Stimulated activated memory B cell treated with anti-CD40 and anti-IgM and Interleukin-4, amounts not matched to agents 10 μg/mL and 1 μg/mL and 100 μg/mL, for 72 hours (primary cell): ENCODE measurements at regions not wholly inside any gene's neighbourhood (a gene's known extent, or its start where the extent isn't known, plus 50 kb on each side); places are given as distances from the start of the nearest gene placed in this dataset.
"Not testable (repeated sequence)": the region's sequence is repeated elsewhere in the genome, so short reads cannot be mapped to it uniquely, and the experiment has no call there.

Experiments
- ATAC-seq: fragments of 150-1000 bp; cut with Tn5 transposase; 2 replicates; pipeline ENCODE4 v1.10.0; 2021
- H3K27ac Mint-ChIP-seq: one replicate; pipeline ENCODE4 v1.8.0; 2022; ENCODE audit warnings: mild to moderate bottlenecking, mixed read lengths
- H3K27me3 Mint-ChIP-seq: one replicate; pipeline ENCODE4 v1.8.0; 2022; ENCODE audit warnings: mixed read lengths
- H3K36me3 Mint-ChIP-seq: one replicate; pipeline ENCODE4 v1.8.0; 2022; ENCODE audit warnings: mixed read lengths
- H3K4me1 Mint-ChIP-seq: one replicate; pipeline ENCODE4 v1.8.0; 2022; ENCODE audit warnings: mixed read lengths
- H3K4me3 Mint-ChIP-seq: one replicate; pipeline ENCODE4 v1.8.0; 2022; ENCODE audit warnings: mild to moderate bottlenecking, moderate library complexity, mixed read lengths
- H3K9me3 Mint-ChIP-seq: one replicate; pipeline ENCODE4 v1.8.0; 2022; ENCODE audit warnings: mixed read lengths

GRCh38 chr22:48911647-48912046, 916.0 kb downstream of the BRD1 start:
- ATAC-seq, H3K4me3 Mint-ChIP-seq, H3K9me3 Mint-ChIP-seq, H3K4me1 Mint-ChIP-seq, H3K36me3 Mint-ChIP-seq, H3K27ac Mint-ChIP-seq: not testable (repeated sequence)
- H3K27me3 Mint-ChIP-seq, result peaks cover 14% of the 10 kb centered on the region

DNA sequence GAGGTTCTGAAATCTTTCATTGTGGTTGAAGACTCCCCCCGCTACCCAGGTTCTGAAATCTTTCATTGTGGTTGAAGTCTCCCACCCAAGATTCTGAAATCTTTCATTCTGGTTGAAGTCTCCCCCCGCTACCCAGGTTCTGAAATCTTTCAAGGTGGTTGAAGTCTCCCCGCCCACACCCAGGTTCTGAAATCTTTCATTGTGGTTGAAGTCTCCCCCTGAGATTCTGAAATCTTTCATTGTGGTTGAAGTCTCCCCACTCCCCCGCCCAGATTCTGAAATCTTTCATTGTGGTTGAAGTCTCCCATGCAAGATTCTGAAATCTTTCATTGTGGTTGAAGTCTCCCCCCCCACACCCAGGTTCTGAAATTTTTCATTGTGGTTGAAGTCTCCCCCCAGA, 916.6 kb downstream of the BRD1 start:
- not testable (repeated sequence) for ATAC-seq, H3K4me1 Mint-ChIP-seq, H3K27ac Mint-ChIP-seq, H3K9me3 Mint-ChIP-seq, H3K36me3 Mint-ChIP-seq, H3K4me3 Mint-ChIP-seq
- peaks cover 14% of the 10 kb centered on the region for H3K27me3 Mint-ChIP-seq

DNA sequence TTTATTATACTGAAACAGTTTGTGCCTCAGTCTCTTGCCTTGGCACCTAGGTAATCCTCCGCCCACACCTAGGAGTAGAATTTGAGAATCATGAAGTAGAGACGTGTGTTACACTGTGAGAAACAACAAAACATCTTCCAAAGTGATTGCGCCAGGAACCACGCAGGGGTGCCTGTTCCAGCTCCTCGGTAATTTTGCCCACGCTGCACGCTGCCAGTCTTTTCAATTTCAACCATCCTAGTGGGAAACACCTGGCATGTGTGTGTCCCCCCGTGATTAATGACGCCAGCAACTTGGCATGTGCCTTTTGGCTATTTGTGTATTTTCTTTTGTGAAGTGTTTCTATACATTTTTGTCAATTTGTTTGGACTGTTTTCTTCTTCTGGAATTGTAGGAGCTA, 919.1 kb downstream of the BRD1 start:
- Mint-ChIP-seq H3K27ac (no peak overlapping the region), H3K4me3 (no peak overlapping the region), H3K36me3 (no peaks in the 10 kb centered on the region), H3K4me1 (no peaks in the 10 kb centered on the region), H3K9me3 (peaks cover 5% of the 10 kb centered on the region), H3K27me3 (no peaks in the 10 kb centered on the region)
- ATAC-seq, result no peak

DNA sequence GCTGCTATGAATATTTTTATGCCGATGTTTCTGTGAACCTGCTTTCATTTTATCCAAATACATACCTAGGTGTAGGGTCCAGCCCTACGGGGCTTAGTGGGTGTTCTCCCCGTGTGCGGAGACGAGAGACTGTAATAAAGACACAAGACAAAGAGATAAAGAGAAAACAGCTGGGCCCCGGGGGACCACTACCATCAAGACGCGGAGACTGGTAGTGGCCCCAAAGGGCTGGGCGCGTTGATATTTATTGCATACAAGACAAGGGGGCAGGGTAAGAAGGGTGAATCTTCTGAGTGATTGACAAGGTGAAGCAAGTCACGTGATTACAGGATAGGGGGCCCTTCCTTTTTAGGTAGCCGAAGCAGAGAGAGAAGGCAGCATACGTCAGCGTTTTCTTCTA, 920.1 kb downstream of the BRD1 start:
- Mint-ChIP-seq H3K4me1 (no peaks in the 10 kb centered on the region), H3K4me3 (no peak overlapping the region), H3K9me3 (peaks cover 2% of the 10 kb centered on the region), H3K27ac (no peak overlapping the region), H3K27me3 (no peaks in the 10 kb centered on the region), H3K36me3 (no peaks in the 10 kb centered on the region)
- no peak for ATAC-seq

DNA sequence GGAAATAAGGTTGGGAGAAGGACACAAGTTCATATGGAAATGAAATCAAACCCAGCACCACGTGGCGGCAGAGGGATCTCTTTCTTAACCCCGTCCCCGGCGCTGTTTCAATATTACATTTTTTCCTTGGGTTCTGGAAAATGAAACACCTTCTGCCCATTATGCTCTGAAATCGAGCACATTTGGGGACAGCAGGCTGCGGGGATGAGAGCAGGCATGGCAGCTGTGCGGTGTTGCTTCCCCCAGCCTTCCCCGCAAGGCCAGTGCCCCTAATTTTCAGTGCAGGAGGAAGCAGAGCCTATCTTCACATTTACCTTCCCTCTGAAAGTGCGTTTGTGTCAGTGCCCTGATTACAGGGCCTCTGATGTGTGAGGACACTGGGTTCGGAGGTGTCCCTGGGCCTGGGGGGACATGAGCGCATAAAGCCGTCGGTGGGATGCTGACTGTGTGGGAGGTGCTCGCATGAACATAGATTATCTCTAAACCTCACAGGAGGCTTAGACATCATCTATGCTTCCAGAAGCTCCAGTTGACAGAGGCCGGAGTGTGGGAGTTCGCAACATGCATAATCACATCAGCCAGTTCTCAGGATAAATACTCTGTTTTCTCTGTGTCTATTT, 921.3 kb downstream of the BRD1 start:
- no peaks in the 10 kb centered on the region for H3K4me1 Mint-ChIP-seq
- no peaks in the 10 kb centered on the region for H3K36me3 Mint-ChIP-seq
- H3K27ac Mint-ChIP-seq, result no peak overlapping the region
- no peak for ATAC-seq
- H3K9me3 Mint-ChIP-seq, result peaks cover 2% of the 10 kb centered on the region
- H3K27me3 Mint-ChIP-seq, result no peaks in the 10 kb centered on the region
- no peak overlapping the region for H3K4me3 Mint-ChIP-seq

DNA sequence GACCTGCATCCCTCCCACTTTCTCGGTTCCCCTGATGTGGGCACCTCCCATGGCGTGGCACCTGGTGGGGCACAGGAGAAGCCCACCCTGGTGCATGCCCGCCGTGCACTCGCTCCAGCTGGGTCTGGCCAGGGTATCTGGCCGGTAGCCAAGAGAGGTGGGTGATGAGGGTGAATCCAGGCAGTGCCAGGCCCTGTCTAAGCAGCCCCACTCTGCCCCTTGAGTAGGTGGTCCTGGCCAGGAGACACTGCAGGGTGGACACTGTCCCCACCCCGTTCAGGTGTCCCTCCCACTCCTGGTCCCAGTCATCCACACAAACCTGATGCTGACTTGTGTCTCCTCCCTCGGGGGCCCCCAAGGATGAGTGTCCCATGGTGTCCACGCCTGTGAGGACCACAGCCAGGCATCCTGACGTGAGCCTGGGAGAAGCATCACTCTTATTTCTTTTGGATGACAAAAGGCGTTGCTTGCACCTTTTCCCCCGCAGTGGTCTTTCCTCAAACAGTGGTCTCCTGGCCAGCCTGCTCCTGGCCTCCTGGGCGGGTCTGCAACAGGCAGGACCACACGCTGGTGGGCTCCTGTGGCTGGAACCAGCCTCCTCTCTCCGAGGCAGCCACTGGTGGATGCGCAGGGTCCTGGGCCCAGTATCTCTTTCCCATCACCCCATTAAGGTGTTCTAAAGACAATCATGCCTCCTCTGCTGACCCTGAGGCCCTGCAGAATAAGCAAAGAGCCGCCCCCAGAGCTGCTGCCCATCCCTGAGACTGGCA, 922.3 kb downstream of the BRD1 start:
- H3K4me1 Mint-ChIP-seq, result no peaks in the 10 kb centered on the region

GRCh38 chr22:48902983-48903650, 924.6 kb downstream of the BRD1 start:
- H3K36me3 Mint-ChIP-seq, result no peaks in the 10 kb centered on the region
- H3K27me3 Mint-ChIP-seq, result no peaks in the 10 kb centered on the region
- H3K9me3 Mint-ChIP-seq, result peaks cover 2% of the 10 kb centered on the region
- H3K4me3 Mint-ChIP-seq, result no peak overlapping the region
- H3K4me1 Mint-ChIP-seq, result no peaks in the 10 kb centered on the region
- H3K27ac Mint-ChIP-seq, result no peak overlapping the region
- ATAC-seq, result no peak

More for the DNA sequence above, 922.3 kb downstream of the BRD1 start:
- Mint-ChIP-seq H3K36me3 (no peaks in the 10 kb centered on the region), H3K27ac (no peak overlapping the region), H3K27me3 (no peaks in the 10 kb centered on the region), H3K9me3 (peaks cover 2% of the 10 kb centered on the region), H3K4me3 (no peak overlapping the region)
- no peak for ATAC-seq

- no peak for ATAC-seq
These were observed 925.4 kb downstream of the BRD1 start for GRCh38 chr22:48902001-48902869.

GRCh38 chr22:48901324-48901723, 926.3 kb downstream of the BRD1 start:
- H3K9me3 Mint-ChIP-seq, result no peaks in the 10 kb centered on the region
- H3K27ac Mint-ChIP-seq, result no peak overlapping the region
- H3K4me1 Mint-ChIP-seq, result no peaks in the 10 kb centered on the region
- H3K36me3 Mint-ChIP-seq, result no peaks in the 10 kb centered on the region
- no peak overlapping the region for H3K4me3 Mint-ChIP-seq
- no peak for ATAC-seq
- H3K27me3 Mint-ChIP-seq, result no peaks in the 10 kb centered on the region

More at GRCh38 chr22:48902001-48902869, 925.4 kb downstream of the BRD1 start:
- Mint-ChIP-seq H3K9me3 (peaks cover 2% of the 10 kb centered on the region), H3K4me1 (no peaks in the 10 kb centered on the region), H3K27ac (no peak overlapping the region), H3K36me3 (no peaks in the 10 kb centered on the region), H3K4me3 (no peak overlapping the region), H3K27me3 (no peaks in the 10 kb centered on the region)

- Mint-ChIP-seq H3K27me3 (peaks cover 3% of the 10 kb centered on the region), H3K36me3 (no peaks in the 10 kb centered on the region), H3K9me3 (no peaks in the 10 kb centered on the region), H3K27ac (no peak overlapping the region), H3K4me3 (no peak overlapping the region), H3K4me1 (no peaks in the 10 kb centered on the region)
- ATAC-seq, result no peak
These were observed 927.0 kb downstream of the BRD1 start for GRCh38 chr22:48900626-48901025.

DNA sequence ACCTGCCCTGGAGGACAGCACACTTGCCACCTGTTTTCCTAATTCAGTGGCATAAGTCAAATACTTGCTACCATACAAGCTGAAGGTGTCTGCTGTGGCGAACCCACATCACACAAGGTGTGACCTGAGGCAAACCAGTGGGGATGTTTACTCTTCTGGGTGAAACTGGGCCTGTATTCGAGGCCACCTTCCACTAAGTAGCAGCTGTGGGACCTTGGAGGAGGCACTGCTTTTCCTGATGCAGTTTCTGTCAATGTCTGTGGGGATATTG, 927.4 kb downstream of the BRD1 start:
- H3K36me3 Mint-ChIP-seq, result no peaks in the 10 kb centered on the region
- no peak overlapping the region for H3K4me3 Mint-ChIP-seq
- no peaks in the 10 kb centered on the region for H3K9me3 Mint-ChIP-seq
- no peaks in the 10 kb centered on the region for H3K4me1 Mint-ChIP-seq
- H3K27me3 Mint-ChIP-seq, result peaks cover 6% of the 10 kb centered on the region
- no peak for ATAC-seq
- H3K27ac Mint-ChIP-seq, result no peak overlapping the region

- Mint-ChIP-seq H3K4me3 (no peak overlapping the region), H3K4me1 (no peaks in the 10 kb centered on the region), H3K36me3 (no peaks in the 10 kb centered on the region), H3K27ac (no peak overlapping the region), H3K9me3 (no peaks in the 10 kb centered on the region), H3K27me3 (peaks cover 10% of the 10 kb centered on the region)
- no peak for ATAC-seq
These were observed 927.9 kb downstream of the BRD1 start for GRCh38 chr22:48899523-48900326.

- ATAC-seq, result no peak
- Mint-ChIP-seq H3K36me3 (no peaks in the 10 kb centered on the region), H3K9me3 (no peaks in the 10 kb centered on the region), H3K27ac (no peak overlapping the region), H3K4me3 (no peak overlapping the region), H3K27me3 (peaks cover 10% of the 10 kb centered on the region), H3K4me1 (no peaks in the 10 kb centered on the region)
These were observed 929.0 kb downstream of the BRD1 start for GRCh38 chr22:48898524-48899250.

GRCh38 chr22:48897645-48898370, 929.9 kb downstream of the BRD1 start:
- ATAC-seq, result no peak
- H3K27me3 Mint-ChIP-seq, result peaks cover 17% of the 10 kb centered on the region
- H3K9me3 Mint-ChIP-seq, result no peaks in the 10 kb centered on the region
- no peak overlapping the region for H3K27ac Mint-ChIP-seq
- no peak overlapping the region for H3K4me3 Mint-ChIP-seq
- no peaks in the 10 kb centered on the region for H3K4me1 Mint-ChIP-seq
- no peaks in the 10 kb centered on the region for H3K36me3 Mint-ChIP-seq
